OCI-LY1 (cell line): ENCODE measurements at regions not wholly inside any gene's neighbourhood (a gene's known extent, or its start where the extent isn't known, plus 50 kb on each side); places are given as distances from the start of the nearest gene placed in this dataset.

Source experiments
- H2AFZ ChIP-seq: fragments of 200-600 bp; sonication (generic), shearing (Covaris generic); 2 replicates; pipeline ENCODE4 v1.6.0; 2014; ENCODE audit warnings: antibody characterized with exemption, mild to moderate bottlenecking, low read length
- H3F3A ChIP-seq: fragments of 200-600 bp; sonication (generic), shearing (Covaris generic); 2 replicates; pipeline ENCODE4 v1.6.0; 2014; ENCODE audit warnings: mild to moderate bottlenecking, antibody characterized with exemption, low read length, moderate library complexity; ENCODE audit not compliant: insufficient read depth
- H3K27ac ChIP-seq: fragments of 200-600 bp; sonication (generic); 2 replicates; pipeline ENCODE4 v1.5.1; 2014; ENCODE audit warnings: low read length, mixed run types, mild to moderate bottlenecking, low read depth; ENCODE audit not compliant: poor library complexity, severe bottlenecking
- H3K27me3 ChIP-seq: fragments of 200-600 bp; sonication (generic); 2 replicates; pipeline ENCODE4 v1.6.0; 2014; ENCODE audit warnings: antibody characterized with exemption, mild to moderate bottlenecking, low read length, moderate library complexity; ENCODE audit not compliant: insufficient read depth
- H3K36me3 ChIP-seq: fragments of 200-600 bp; sonication (generic); 2 replicates; pipeline ENCODE4 v1.6.1; 2014; ENCODE audit warnings: mild to moderate bottlenecking, antibody characterized with exemption, low read length, moderate library complexity, mixed read lengths; ENCODE audit not compliant: insufficient read depth
- H3K4me1 ChIP-seq: fragments of 200-600 bp; sonication (generic); 2 replicates; pipeline ENCODE4 v1.5.1; 2014; ENCODE audit warnings: mild to moderate bottlenecking, low read length, moderate library complexity; ENCODE audit not compliant: insufficient read depth, severe bottlenecking
- H3K4me2 ChIP-seq: fragments of 200-600 bp; sonication (generic), shearing (Covaris generic); 2 replicates; pipeline ENCODE4 v1.6.1; 2014; ENCODE audit warnings: low read length
- H3K4me3 ChIP-seq: fragments of 200-600 bp; sonication (generic); 2 replicates; pipeline ENCODE4 v1.5.1; 2014; ENCODE audit warnings: low read length, low read depth, mild to moderate bottlenecking, mixed read lengths; ENCODE audit not compliant: poor library complexity, severe bottlenecking
- H3K79me2 ChIP-seq: fragments of 200-600 bp; shearing (Covaris generic); 2 replicates; pipeline ENCODE4 v1.6.1; 2016; ENCODE audit warnings: mixed run types, low read length, mixed read lengths; ENCODE audit not compliant: insufficient read depth
- H3K9ac ChIP-seq: fragments of 200-600 bp; sonication (generic), shearing (Covaris generic); 2 replicates; pipeline ENCODE4 v1.6.1; 2014; ENCODE audit warnings: mild to moderate bottlenecking, low read length, mixed read lengths
- H3K9me2 ChIP-seq: fragments of 200-600 bp; sonication (generic), shearing (Covaris generic); 2 replicates; pipeline ENCODE4 v1.6.1; 2014; ENCODE audit warnings: low read depth, mild to moderate bottlenecking, low read length, mixed read lengths
- H3K9me3 ChIP-seq: fragments of 200-600 bp; shearing (Covaris generic); 2 replicates; pipeline ENCODE4 v1.6.1; 2014; ENCODE audit warnings: low read length, mixed read lengths
- H4K20me1 ChIP-seq: fragments of 200-600 bp; sonication (generic), shearing (Covaris generic); 2 replicates; pipeline ENCODE4 v1.6.0; 2016; ENCODE audit warnings: mild to moderate bottlenecking, low read length; ENCODE audit not compliant: insufficient read depth
- EZH2 ChIP-seq: fragments of 200-600 bp; sonication (generic), shearing (Covaris generic); IDR thresholded peaks from 2 replicates; pipeline ENCODE4 v1.8.0; 2017; ENCODE audit warnings: borderline replicate concordance, mixed run types, mild to moderate bottlenecking, antibody characterized with exemption, low read length, moderate library complexity, mixed read lengths
- TF ChIP-seq, protein P1 (sequence below): fragments of 200-600 bp; sonication (generic), shearing (Covaris generic); IDR thresholded peaks from 2 replicates; pipeline ENCODE4 v1.5.1; 2017; ENCODE audit warnings: mild to moderate bottlenecking, antibody characterized with exemption, low read length, moderate library complexity, mixed read lengths

GRCh38 chr6:92267335-92267734 is 1152.0 kb downstream of the EPHA7 start:
- Histone ChIP-seq H3K27me3 (no peaks in the 10 kb centered on the region), H2AFZ (no peak overlapping the region), H3K27ac (no peak overlapping the region), H3F3A (no peaks in the 10 kb centered on the region), H3K9me2 (no peaks in the 10 kb centered on the region), H3K9ac (no peak overlapping the region), H3K4me2 (no peak overlapping the region), H3K79me2 (no peaks in the 10 kb centered on the region), H3K9me3 (no peaks in the 10 kb centered on the region), H3K4me3 (no peak overlapping the region), H3K4me1 (peaks cover 11% of the 10 kb centered on the region), H4K20me1 (no peaks in the 10 kb centered on the region), H3K36me3 (no peaks in the 10 kb centered on the region)
- TF ChIP-seq, protein P1, sequence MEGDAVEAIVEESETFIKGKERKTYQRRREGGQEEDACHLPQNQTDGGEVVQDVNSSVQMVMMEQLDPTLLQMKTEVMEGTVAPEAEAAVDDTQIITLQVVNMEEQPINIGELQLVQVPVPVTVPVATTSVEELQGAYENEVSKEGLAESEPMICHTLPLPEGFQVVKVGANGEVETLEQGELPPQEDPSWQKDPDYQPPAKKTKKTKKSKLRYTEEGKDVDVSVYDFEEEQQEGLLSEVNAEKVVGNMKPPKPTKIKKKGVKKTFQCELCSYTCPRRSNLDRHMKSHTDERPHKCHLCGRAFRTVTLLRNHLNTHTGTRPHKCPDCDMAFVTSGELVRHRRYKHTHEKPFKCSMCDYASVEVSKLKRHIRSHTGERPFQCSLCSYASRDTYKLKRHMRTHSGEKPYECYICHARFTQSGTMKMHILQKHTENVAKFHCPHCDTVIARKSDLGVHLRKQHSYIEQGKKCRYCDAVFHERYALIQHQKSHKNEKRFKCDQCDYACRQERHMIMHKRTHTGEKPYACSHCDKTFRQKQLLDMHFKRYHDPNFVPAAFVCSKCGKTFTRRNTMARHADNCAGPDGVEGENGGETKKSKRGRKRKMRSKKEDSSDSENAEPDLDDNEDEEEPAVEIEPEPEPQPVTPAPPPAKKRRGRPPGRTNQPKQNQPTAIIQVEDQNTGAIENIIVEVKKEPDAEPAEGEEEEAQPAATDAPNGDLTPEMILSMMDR: no peak
- no peak for TF ChIP-seq EZH2

- Histone ChIP-seq H2AFZ (no peak overlapping the region), H4K20me1 (no peaks in the 10 kb centered on the region), H3K4me3 (no peak overlapping the region), H3K9ac (no peak overlapping the region), H3K4me2 (no peak overlapping the region), H3K79me2 (no peaks in the 10 kb centered on the region), H3K9me3 (no peaks in the 10 kb centered on the region), H3K27me3 (no peaks in the 10 kb centered on the region), H3K27ac (no peak overlapping the region), H3K4me1 (peaks cover 11% of the 10 kb centered on the region), H3K9me2 (no peaks in the 10 kb centered on the region), H3F3A (no peaks in the 10 kb centered on the region), H3K36me3 (no peaks in the 10 kb centered on the region)
- TF ChIP-seq, protein P1: no peak
- no peak for TF ChIP-seq EZH2
Measured at GRCh38 chr6:92263864-92264263, 1155.5 kb downstream of the EPHA7 start.

GRCh38 chr6:92259171-92259570 is 1160.2 kb downstream of the EPHA7 start:
- Histone ChIP-seq H3K4me3 (no peak overlapping the region), H3K36me3 (no peaks in the 10 kb centered on the region), H3K4me1 (no peaks in the 10 kb centered on the region), H4K20me1 (no peaks in the 10 kb centered on the region), H3K9ac (no peak overlapping the region), H3F3A (no peaks in the 10 kb centered on the region), H2AFZ (no peak overlapping the region), H3K9me3 (no peaks in the 10 kb centered on the region), H3K27me3 (no peaks in the 10 kb centered on the region), H3K9me2 (no peaks in the 10 kb centered on the region), H3K79me2 (no peaks in the 10 kb centered on the region), H3K27ac (no peak overlapping the region), H3K4me2 (no peak overlapping the region)
- TF ChIP-seq, protein P1: no peak
- TF ChIP-seq EZH2: no peak
